ENCODE measurements at regions not wholly inside any gene's neighbourhood (a gene's known extent, or its start where the extent isn't known, plus 50 kb on each side); places are given as distances from the start of the nearest gene placed in this dataset.
"Not testable (repeated sequence)": the region's sequence is repeated elsewhere in the genome, so short reads cannot be mapped to it uniquely, and the experiment has no call there.

- TF ChIP-seq, protein P1, sequence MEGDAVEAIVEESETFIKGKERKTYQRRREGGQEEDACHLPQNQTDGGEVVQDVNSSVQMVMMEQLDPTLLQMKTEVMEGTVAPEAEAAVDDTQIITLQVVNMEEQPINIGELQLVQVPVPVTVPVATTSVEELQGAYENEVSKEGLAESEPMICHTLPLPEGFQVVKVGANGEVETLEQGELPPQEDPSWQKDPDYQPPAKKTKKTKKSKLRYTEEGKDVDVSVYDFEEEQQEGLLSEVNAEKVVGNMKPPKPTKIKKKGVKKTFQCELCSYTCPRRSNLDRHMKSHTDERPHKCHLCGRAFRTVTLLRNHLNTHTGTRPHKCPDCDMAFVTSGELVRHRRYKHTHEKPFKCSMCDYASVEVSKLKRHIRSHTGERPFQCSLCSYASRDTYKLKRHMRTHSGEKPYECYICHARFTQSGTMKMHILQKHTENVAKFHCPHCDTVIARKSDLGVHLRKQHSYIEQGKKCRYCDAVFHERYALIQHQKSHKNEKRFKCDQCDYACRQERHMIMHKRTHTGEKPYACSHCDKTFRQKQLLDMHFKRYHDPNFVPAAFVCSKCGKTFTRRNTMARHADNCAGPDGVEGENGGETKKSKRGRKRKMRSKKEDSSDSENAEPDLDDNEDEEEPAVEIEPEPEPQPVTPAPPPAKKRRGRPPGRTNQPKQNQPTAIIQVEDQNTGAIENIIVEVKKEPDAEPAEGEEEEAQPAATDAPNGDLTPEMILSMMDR (conservative IDR thresholded peaks at IDR 0.05; ENCODE audit: low read length) = not testable (repeated sequence)
- not testable (repeated sequence) for TF ChIP-seq EZH2phosphoT487 (IDR thresholded peaks at IDR 0.05; ENCODE audit: borderline replicate concordance)
Observed at GRCh38 chr10:133753545-133753944, 127.0 kb upstream of the FRG2B start.
